ENCODE measurements at regions not wholly inside any gene's neighbourhood (a gene's known extent, or its start where the extent isn't known, plus 50 kb on each side); places are given as distances from the start of the nearest gene placed in this dataset.

DNA sequence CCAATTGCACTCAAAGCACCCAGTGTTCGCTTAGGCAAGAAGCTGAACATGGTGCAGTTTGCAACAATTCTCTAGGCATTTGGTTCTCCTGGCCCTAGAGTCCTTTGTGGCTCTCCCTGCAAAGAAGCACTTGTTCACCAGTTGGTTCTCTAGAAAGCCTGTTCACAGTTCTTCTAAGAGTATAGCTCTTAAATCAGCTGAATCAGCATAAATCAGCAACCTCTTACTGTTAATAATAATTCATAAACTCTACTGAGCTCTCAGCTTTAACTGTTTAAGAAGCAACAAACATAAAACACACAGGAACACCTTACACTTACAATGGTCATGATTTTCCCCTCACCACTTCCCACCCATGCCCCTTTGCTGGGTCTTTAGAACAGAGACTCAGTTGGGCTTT lies 56.8 kb upstream of the PPP2R3A start:
- no peak for TF ChIP-seq POLR2A (IDR thresholded peaks at IDR 0.05)
- no peak for TF ChIP-seq POLR2AphosphoS5 (IDR thresholded peaks at IDR 0.05)
- no peak for TF ChIP-seq CTCF (IDR thresholded peaks at IDR 0.05 in 8 of 11, conservative IDR thresholded peaks at IDR 0.05 in 3 of 11)

Measured in spleen (tissue), 7 donors.